BLaER1 treated with 17β-estradiol and CSF1 and Interleukin-3, amounts not matched to agents 10 nM and 100 nM (cell line): ENCODE measurements at regions not wholly inside any gene's neighbourhood (a gene's known extent, or its start where the extent isn't known, plus 50 kb on each side); places are given as distances from the start of the nearest gene placed in this dataset.

Experiments
- H3K27ac ChIP-seq, 11 experiments: shearing (Covaris generic); formaldehyde crosslinking; 2 replicates each; pipeline ENCODE4 v1.8.1; 2022
- H3K27me3 ChIP-seq, 11 experiments: shearing (Covaris generic); formaldehyde crosslinking; 2 replicates each; pipeline ENCODE4 v1.8.1; 2022
- H3K36me3 ChIP-seq, 11 experiments: shearing (Covaris generic); formaldehyde crosslinking; 2 replicates each; pipeline ENCODE4 v1.8.1; 2022
- H3K4me1 ChIP-seq, 10 experiments: shearing (Covaris generic); formaldehyde crosslinking; 2 replicates each; pipeline ENCODE4 v1.8.1; 2022
- H3K4me2 ChIP-seq, 11 experiments: shearing (Covaris generic); formaldehyde crosslinking; 2 replicates each; pipeline ENCODE4 v1.8.1; 2022
- H3K4me3 ChIP-seq, 10 experiments: shearing (Covaris generic); formaldehyde crosslinking; 2 replicates each; pipeline ENCODE4 v1.8.1; 2022
- H3K9ac ChIP-seq, 11 experiments: shearing (Covaris generic); formaldehyde crosslinking; 2 replicates each; pipeline ENCODE4 v1.8.1; 2022
- H3K9me3 ChIP-seq, 11 experiments: shearing (Covaris generic); formaldehyde crosslinking; replicated peaks in 1 of 11; 2 replicates each; pipeline ENCODE4 v1.8.1; 2022
- H4K20me1 ChIP-seq, 11 experiments: shearing (Covaris generic); formaldehyde crosslinking; 2 replicates each; pipeline ENCODE4 v1.8.1; 2022
- Cebpa-rat ChIP-seq, 11 experiments: shearing (Covaris generic); IDR thresholded peaks; 2 replicates each; pipeline ENCODE4 v1.8.1; 2022

- peaks cover 0 to 30% (median 17%) of the 10 kb centered on the region in 11 experiments; a peak in 15 of 22 replicates for H3K9me3 ChIP-seq
- H3K4me1 ChIP-seq, result peaks cover 8 to 31% (median 25%) of the 10 kb centered on the region in 10 experiments
Measured at GRCh38 chr2:228697456-228697855, 516.0 kb upstream of the SPHKAP start.

GRCh38 chr2:228690681-228691080, 509.2 kb upstream of the SPHKAP start:
- Histone ChIP-seq H3K4me2 (no peak overlapping the region; a peak in 1 of 22 replicates), H3K27me3 (no peaks in the 10 kb centered on the region), H3K4me1 (peaks cover 17 to 32% (median 24%) of the 10 kb centered on the region in 10 experiments), H4K20me1 (no peaks in the 10 kb centered on the region), H3K9me3 (peaks cover 0 to 5% (median 0%) of the 10 kb centered on the region in 11 experiments; a peak in 1 of 22 replicates), H3K4me3 (no peak overlapping the region), H3K9ac (no peak overlapping the region), H3K36me3 (no peaks in the 10 kb centered on the region), H3K27ac (no peak overlapping the region)
- no peak for TF ChIP-seq Cebpa-rat (IDR thresholded peaks at IDR 0.05)

More at GRCh38 chr2:228697456-228697855, 516.0 kb upstream of the SPHKAP start:
- no peak for TF ChIP-seq Cebpa-rat (IDR thresholded peaks at IDR 0.05)
- no peak overlapping the region for H3K4me3 ChIP-seq
- no peak overlapping the region for H3K4me2 ChIP-seq
- no peak overlapping the region for H3K27ac ChIP-seq
- H3K36me3 ChIP-seq, result no peaks in the 10 kb centered on the region
- no peaks in the 10 kb centered on the region for H4K20me1 ChIP-seq
- no peaks in the 10 kb centered on the region for H3K27me3 ChIP-seq
- H3K9ac ChIP-seq, result no peak overlapping the region

GRCh38 chr2:228689053-228689452, 507.6 kb upstream of the SPHKAP start:
- Histone ChIP-seq H3K4me3 (no peak overlapping the region), H3K27me3 (no peaks in the 10 kb centered on the region), H3K9me3 (no peaks in the 10 kb centered on the region; a peak in 1 of 22 replicates), H3K9ac (peak overlapping the region in 3 of 11 experiments; percentile 42 to 59 (median 57); a peak in 5 of 22 replicates), H3K27ac (peak overlapping the region in 9 of 11 experiments; percentile 19 to 77 (median 68); a peak in 17 of 22 replicates), H4K20me1 (no peaks in the 10 kb centered on the region), H3K36me3 (no peaks in the 10 kb centered on the region), H3K4me2 (peak overlapping the region in 10 of 11 experiments; percentile 38 to 79 (median 66); a peak in 21 of 22 replicates), H3K4me1 (peaks cover 17 to 32% (median 24%) of the 10 kb centered on the region in 10 experiments)
- TF ChIP-seq Cebpa-rat (IDR thresholded peaks at IDR 0.05), result no peak

GRCh38 chr2:228688007-228688645, 506.6 kb upstream of the SPHKAP start:
- peaks cover 17 to 32% (median 24%) of the 10 kb centered on the region in 10 experiments for H3K4me1 ChIP-seq
- H3K9ac ChIP-seq, result peak overlapping the region in 8 of 11 experiments; percentile 7 to 59 (median 32); a peak in 8 of 22 replicates
- no peaks in the 10 kb centered on the region for H3K36me3 ChIP-seq
- TF ChIP-seq Cebpa-rat (IDR thresholded peaks at IDR 0.05), result peak in 10 of 11 experiments; percentile 25 to 92 (median 60); a peak in 16 of 22 replicates
- no peaks in the 10 kb centered on the region; a peak in 1 of 22 replicates for H3K9me3 ChIP-seq
- H3K4me3 ChIP-seq, result 0 out of 20 replicates have a peak overlapping the region, but pooled peaks of 1 of the 10 experiments have one; percentile 1
- peak overlapping the region in 9 of 11 experiments; percentile 22 to 77 (median 68); a peak in 18 of 22 replicates for H3K27ac ChIP-seq
- H4K20me1 ChIP-seq, result no peaks in the 10 kb centered on the region
- H3K4me2 ChIP-seq, result peak overlapping the region; percentile 38 to 79 (median 66)
- no peaks in the 10 kb centered on the region for H3K27me3 ChIP-seq

GRCh38 chr2:228681979-228682378, 500.5 kb upstream of the SPHKAP start:
- no peak overlapping the region for H3K4me2 ChIP-seq
- no peaks in the 10 kb centered on the region for H3K27me3 ChIP-seq
- H3K4me1 ChIP-seq, result peaks cover 0 to 21% (median 1%) of the 10 kb centered on the region in 10 experiments; a peak in 9 of 20 replicates
- no peak for TF ChIP-seq Cebpa-rat (IDR thresholded peaks at IDR 0.05)
- H3K9me3 ChIP-seq, result no peaks in the 10 kb centered on the region
- no peak overlapping the region for H3K27ac ChIP-seq
- H3K9ac ChIP-seq, result no peak overlapping the region
- H4K20me1 ChIP-seq, result no peaks in the 10 kb centered on the region
- no peak overlapping the region for H3K4me3 ChIP-seq
- no peaks in the 10 kb centered on the region for H3K36me3 ChIP-seq

GRCh38 chr2:228681426-228681825, 499.9 kb upstream of the SPHKAP start:
- H3K4me2 ChIP-seq, result no peak overlapping the region
- H3K9me3 ChIP-seq, result no peaks in the 10 kb centered on the region
- peaks cover 0 to 21% (median 0%) of the 10 kb centered on the region in 10 experiments; a peak in 6 of 20 replicates for H3K4me1 ChIP-seq
- H3K27me3 ChIP-seq, result no peaks in the 10 kb centered on the region
- H4K20me1 ChIP-seq, result no peaks in the 10 kb centered on the region
- no peak overlapping the region for H3K4me3 ChIP-seq
- no peak for TF ChIP-seq Cebpa-rat (IDR thresholded peaks at IDR 0.05)
- H3K9ac ChIP-seq, result no peak overlapping the region
- no peaks in the 10 kb centered on the region for H3K36me3 ChIP-seq
- no peak overlapping the region for H3K27ac ChIP-seq

- Histone ChIP-seq H4K20me1 (no peaks in the 10 kb centered on the region), H3K4me3 (no peak overlapping the region), H3K4me1 (peaks cover 0 to 27% (median 0%) of the 10 kb centered on the region in 10 experiments; a peak in 6 of 20 replicates), H3K9ac (no peak overlapping the region), H3K27ac (no peak overlapping the region; a peak in 1 of 22 replicates), H3K27me3 (no peaks in the 10 kb centered on the region), H3K36me3 (no peaks in the 10 kb centered on the region), H3K4me2 (peak overlapping the region in 4 of 11 experiments; percentile 8 to 49 (median 12); a peak in 3 of 22 replicates), H3K9me3 (no peaks in the 10 kb centered on the region)
- no peak for TF ChIP-seq Cebpa-rat (IDR thresholded peaks at IDR 0.05)
Measured at GRCh38 chr2:228678110-228678509, 496.6 kb upstream of the SPHKAP start.

- Histone ChIP-seq H3K27ac (no peak overlapping the region), H4K20me1 (no peaks in the 10 kb centered on the region), H3K27me3 (no peaks in the 10 kb centered on the region), H3K9me3 (no peaks in the 10 kb centered on the region), H3K4me1 (peaks cover 0 to 22% (median 0%) of the 10 kb centered on the region in 10 experiments; a peak in 6 of 20 replicates), H3K4me2 (peak overlapping the region in 1 of 11 experiments; percentile 9; a peak in 1 of 22 replicates), H3K4me3 (no peak overlapping the region), H3K36me3 (no peaks in the 10 kb centered on the region), H3K9ac (no peak overlapping the region)
- TF ChIP-seq Cebpa-rat (IDR thresholded peaks at IDR 0.05), result no peak
Measured at GRCh38 chr2:228675646-228676045, 494.2 kb upstream of the SPHKAP start.

- TF ChIP-seq Cebpa-rat (IDR thresholded peaks at IDR 0.05), result no peak
- H3K4me3 ChIP-seq, result no peak overlapping the region
- no peak overlapping the region for H3K27ac ChIP-seq
- no peaks in the 10 kb centered on the region for H4K20me1 ChIP-seq
- H3K36me3 ChIP-seq, result no peaks in the 10 kb centered on the region
- no peaks in the 10 kb centered on the region for H3K27me3 ChIP-seq
- no peaks in the 10 kb centered on the region for H3K9me3 ChIP-seq
- H3K4me1 ChIP-seq, result peaks cover 0 to 22% (median 0%) of the 10 kb centered on the region in 10 experiments; a peak in 6 of 20 replicates
- peak overlapping the region in 1 of 11 experiments; percentile 9; a peak in 1 of 22 replicates for H3K4me2 ChIP-seq
- H3K9ac ChIP-seq, result no peak overlapping the region
Measured at GRCh38 chr2:228675091-228675490, 493.6 kb upstream of the SPHKAP start.
